ENCODE measurements at regions not wholly inside any gene's neighbourhood (a gene's known extent, or its start where the extent isn't known, plus 50 kb on each side); places are given as distances from the start of the nearest gene placed in this dataset.

- Histone ChIP-seq H3K27me3 (replicated peaks; ENCODE audit: control insufficient read depth, insufficient read depth, low read length) (no peaks in the 10 kb centered on the region; the same call in 1 of the 2 replicates), H3K4me1 (no peaks in the 10 kb centered on the region), H3K4me3 (ENCODE audit: low read depth, low read length) (no peak overlapping the region), H3K9me3 (no peaks in the 10 kb centered on the region), H3K36me3 (ENCODE audit: control insufficient read depth, insufficient read depth, low read length) (no peaks in the 10 kb centered on the region)
- TF ChIP-seq, protein P1, sequence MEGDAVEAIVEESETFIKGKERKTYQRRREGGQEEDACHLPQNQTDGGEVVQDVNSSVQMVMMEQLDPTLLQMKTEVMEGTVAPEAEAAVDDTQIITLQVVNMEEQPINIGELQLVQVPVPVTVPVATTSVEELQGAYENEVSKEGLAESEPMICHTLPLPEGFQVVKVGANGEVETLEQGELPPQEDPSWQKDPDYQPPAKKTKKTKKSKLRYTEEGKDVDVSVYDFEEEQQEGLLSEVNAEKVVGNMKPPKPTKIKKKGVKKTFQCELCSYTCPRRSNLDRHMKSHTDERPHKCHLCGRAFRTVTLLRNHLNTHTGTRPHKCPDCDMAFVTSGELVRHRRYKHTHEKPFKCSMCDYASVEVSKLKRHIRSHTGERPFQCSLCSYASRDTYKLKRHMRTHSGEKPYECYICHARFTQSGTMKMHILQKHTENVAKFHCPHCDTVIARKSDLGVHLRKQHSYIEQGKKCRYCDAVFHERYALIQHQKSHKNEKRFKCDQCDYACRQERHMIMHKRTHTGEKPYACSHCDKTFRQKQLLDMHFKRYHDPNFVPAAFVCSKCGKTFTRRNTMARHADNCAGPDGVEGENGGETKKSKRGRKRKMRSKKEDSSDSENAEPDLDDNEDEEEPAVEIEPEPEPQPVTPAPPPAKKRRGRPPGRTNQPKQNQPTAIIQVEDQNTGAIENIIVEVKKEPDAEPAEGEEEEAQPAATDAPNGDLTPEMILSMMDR (IDR thresholded peaks at IDR 0.05; ENCODE audit: insufficient read depth in 1 of 2, low read depth in 1 of 2, low read length in 1 of 2, severe bottlenecking in 1 of 2, unreplicated experiment in 1 of 2): no peak
- DNase-seq: no peak
- Mint-ChIP-seq H3K27me3 (ENCODE audit: insufficient read depth, unreplicated experiment) (peaks cover 24% of the 10 kb centered on the region), H3K4me3 (ENCODE audit: unreplicated experiment) (no peak overlapping the region), H3K27ac (ENCODE audit: unreplicated experiment) (no peak overlapping the region), H3K9me3 (ENCODE audit: unreplicated experiment) (no peaks in the 10 kb centered on the region), H3K36me3 (ENCODE audit: insufficient read depth, unreplicated experiment) (no peaks in the 10 kb centered on the region), H3K4me1 (ENCODE audit: low read depth, unreplicated experiment) (no peaks in the 10 kb centered on the region)
- ChIA-PET POLR2A (no interaction called here), CTCF (no interaction called here)
- no TSS peak for BruUV-seq (replicated peaks)
- intact Hi-C loops (cut with micrococcal nuclease; ENCODE audit: unreplicated experiment): no loop called here
Measured at GRCh38 chr12:4852308-4852707, 57.4 kb upstream of the KCNA1 start.

GRCh38 chr12:4852911-4853310, 56.8 kb upstream of the KCNA1 start:
- no peaks in the 10 kb centered on the region for H3K36me3 Mint-ChIP-seq (ENCODE audit: insufficient read depth, unreplicated experiment)
- H3K9me3 Mint-ChIP-seq (ENCODE audit: unreplicated experiment): no peaks in the 10 kb centered on the region
- H3K4me3 Mint-ChIP-seq (ENCODE audit: unreplicated experiment): no peak overlapping the region
- H3K4me1 Mint-ChIP-seq (ENCODE audit: low read depth, unreplicated experiment): peaks cover 3% of the 10 kb centered on the region
- intact Hi-C loops (cut with micrococcal nuclease; ENCODE audit: unreplicated experiment): no loop called here
- no peak for DNase-seq
- no peak overlapping the region for H3K27ac Mint-ChIP-seq (ENCODE audit: unreplicated experiment)
- Histone ChIP-seq H3K9me3 (no peaks in the 10 kb centered on the region), H3K4me3 (ENCODE audit: low read depth, low read length) (no peak overlapping the region), H3K27me3 (replicated peaks; ENCODE audit: control insufficient read depth, insufficient read depth, low read length) (no peaks in the 10 kb centered on the region; the same call in 1 of the 2 replicates), H3K36me3 (ENCODE audit: control insufficient read depth, insufficient read depth, low read length) (no peaks in the 10 kb centered on the region), H3K4me1 (0 out of 2 replicates have a peak, but pooled peaks cover under 1% of the 10 kb centered on the region)
- BruUV-seq (replicated peaks): no TSS peak
- peaks cover 26% of the 10 kb centered on the region for H3K27me3 Mint-ChIP-seq (ENCODE audit: insufficient read depth, unreplicated experiment)
- CTCF ChIA-PET: no interaction called here
- POLR2A ChIA-PET: no interaction called here
- TF ChIP-seq, protein P1 (IDR thresholded peaks at IDR 0.05; ENCODE audit: insufficient read depth in 1 of 2, low read depth in 1 of 2, low read length in 1 of 2, severe bottlenecking in 1 of 2, unreplicated experiment in 1 of 2): no peak

GRCh38 chr12:4855121-4855924, 54.4 kb upstream of the KCNA1 start:
- Histone ChIP-seq H3K4me3 (ENCODE audit: low read depth, low read length) (no peak overlapping the region), H3K4me1 (0 out of 2 replicates have a peak, but pooled peaks cover 3% of the 10 kb centered on the region), H3K27me3 (replicated peaks; ENCODE audit: control insufficient read depth, insufficient read depth, low read length) (no peaks in the 10 kb centered on the region; the same call in 1 of the 2 replicates), H3K9me3 (no peaks in the 10 kb centered on the region), H3K36me3 (ENCODE audit: control insufficient read depth, insufficient read depth, low read length) (no peaks in the 10 kb centered on the region)
- Mint-ChIP-seq H3K4me3 (ENCODE audit: unreplicated experiment) (no peak overlapping the region), H3K27me3 (ENCODE audit: insufficient read depth, unreplicated experiment) (peaks cover 35% of the 10 kb centered on the region), H3K9me3 (ENCODE audit: unreplicated experiment) (no peaks in the 10 kb centered on the region), H3K27ac (ENCODE audit: unreplicated experiment) (no peak overlapping the region), H3K36me3 (ENCODE audit: insufficient read depth, unreplicated experiment) (no peaks in the 10 kb centered on the region), H3K4me1 (ENCODE audit: low read depth, unreplicated experiment) (peaks cover 7% of the 10 kb centered on the region)
- BruUV-seq (replicated peaks): no TSS peak
- intact Hi-C loops (cut with micrococcal nuclease; ENCODE audit: unreplicated experiment): loop anchor here (1.0 kb wide), 2 partner anchors 96 to 226 kb away; no protein-coding TSS in a partner anchor
- DNase-seq: peak; percentile 80 to 82
- ChIA-PET CTCF (interaction anchor here (0.6 to 1.9 kb wide), 25 partner anchors 10 to 232 kb away, joined by 3 to 15 read pairs (median 4); no protein-coding TSS in a partner anchor), POLR2A (no interaction called here)
- TF ChIP-seq, protein P1 (IDR thresholded peaks at IDR 0.05; ENCODE audit: insufficient read depth in 1 of 2, low read depth in 1 of 2, low read length in 1 of 2, severe bottlenecking in 1 of 2, unreplicated experiment in 1 of 2): peak; percentile 84 to 85

All from Caco-2 (cell line).